Stimulated activated CD8-positive, alpha-beta memory T cell treated with anti-CD3 and anti-CD28 coated beads, Interleukin-2, amount 100 ng/mL, for 1 hour (primary cell): ENCODE measurements at regions not wholly inside any gene's neighbourhood (a gene's known extent, or its start where the extent isn't known, plus 50 kb on each side); places are given as distances from the start of the nearest gene placed in this dataset.

Source experiments
- DNase-seq, 2 donors: peaks; one replicate each; pipeline ENCODE4 v3.0.0-alpha.2; 2020; ENCODE audit warnings: low read depth in 2 of 2

DNA sequence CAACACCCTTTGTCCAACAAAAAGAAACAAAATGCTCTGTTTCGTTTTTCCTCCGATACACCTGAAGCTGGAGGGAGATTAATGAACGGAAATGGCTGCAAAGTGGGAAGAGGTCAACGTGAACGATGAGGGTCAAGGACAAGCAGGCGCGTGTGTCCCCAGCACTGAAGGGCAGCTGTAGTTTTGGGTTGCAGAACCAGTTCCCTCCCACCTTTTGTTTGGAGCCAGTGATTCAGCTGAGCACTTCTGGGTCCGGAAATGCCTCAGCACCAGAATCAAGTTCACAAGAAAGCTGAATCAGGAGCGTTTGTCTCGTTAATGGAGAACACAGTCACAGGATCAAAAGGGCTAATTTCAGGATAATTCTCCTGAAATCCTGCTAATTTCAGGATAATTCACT, 51.1 kb upstream of the PWP1 start:
- no peak for DNase-seq

DNA sequence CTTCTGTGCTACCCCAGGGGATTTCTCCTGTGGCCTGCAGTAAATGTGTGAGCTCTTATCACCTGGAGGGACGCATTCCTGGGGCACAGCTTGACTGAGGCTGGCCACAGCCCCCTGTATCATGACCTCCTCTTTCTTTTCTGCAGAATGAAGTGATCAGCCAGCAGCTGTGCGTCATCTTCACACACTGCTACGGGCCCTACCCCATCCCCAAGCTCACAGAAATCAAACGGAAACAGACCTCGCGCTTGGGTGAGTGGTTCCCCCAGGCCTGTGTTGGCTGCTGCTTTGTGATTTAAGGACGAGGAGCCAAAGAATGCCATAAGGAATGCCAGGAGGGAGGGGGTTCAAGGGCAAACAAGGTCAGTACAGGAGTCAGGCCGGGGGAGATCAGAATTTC, 50.5 kb upstream of the PWP1 start:
- DNase-seq = no peak
